ENCODE measurements at regions not wholly inside any gene's neighbourhood (a gene's known extent, or its start where the extent isn't known, plus 50 kb on each side); places are given as distances from the start of the nearest gene placed in this dataset.

GRCh38 chr1:101316256-101316655 lies 79.4 kb downstream of the S1PR1 start:
- Histone ChIP-seq H3K9ac (ENCODE audit: low read depth in 1 of 2, low read length in 2 of 2) (no peak overlapping the region), H3K9me3 (ENCODE audit: control insufficient read depth in 2 of 2, low read length in 2 of 2) (no peaks in the 10 kb centered on the region), H3K4me3 (ENCODE audit: low read length in 2 of 2) (no peak overlapping the region), H3K4me1 (ENCODE audit: control insufficient read depth in 2 of 2, insufficient read depth in 2 of 2, low read length in 2 of 2) (no peaks in the 10 kb centered on the region), H3K27ac (ENCODE audit: low read depth in 2 of 2, low read length in 2 of 2) (no peak overlapping the region), H3K36me3 (ENCODE audit: control insufficient read depth in 2 of 2, insufficient read depth in 2 of 2, low read length in 2 of 2) (no peaks in the 10 kb centered on the region), H3K27me3 (ENCODE audit: control insufficient read depth in 2 of 2, insufficient read depth in 2 of 2, low read length in 2 of 2) (peaks cover 0 to 2% of the 10 kb centered on the region in 2 donors)

DNA sequence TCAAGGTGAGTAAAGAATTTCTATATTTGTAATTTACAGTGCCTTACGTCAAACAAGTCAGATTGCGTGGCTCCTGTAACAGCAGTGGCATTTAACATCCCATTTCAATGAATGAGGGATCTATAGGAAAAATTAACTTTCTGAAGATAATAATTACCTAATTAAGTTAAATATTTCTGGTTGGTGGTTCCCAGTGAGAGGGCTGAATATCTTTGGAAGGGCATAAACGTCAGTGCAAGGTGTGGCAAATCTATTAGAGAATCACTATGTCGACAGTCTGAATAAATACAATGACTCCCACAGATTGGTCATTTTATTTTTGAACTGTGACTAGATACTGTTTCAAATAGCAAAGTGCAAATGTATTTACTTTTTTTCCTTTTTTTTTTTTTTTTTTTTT lies 80.0 kb downstream of the S1PR1 start:
- H3K9ac ChIP-seq (ENCODE audit: low read depth in 1 of 2, low read length in 2 of 2): no peak overlapping the region
- no peak overlapping the region for H3K4me3 ChIP-seq (ENCODE audit: low read length in 2 of 2)
- no peak overlapping the region for H3K27ac ChIP-seq (ENCODE audit: low read depth in 2 of 2, low read length in 2 of 2)
- H3K4me1 ChIP-seq (ENCODE audit: control insufficient read depth in 2 of 2, insufficient read depth in 2 of 2, low read length in 2 of 2): no peaks in the 10 kb centered on the region
- H3K27me3 ChIP-seq (ENCODE audit: control insufficient read depth in 2 of 2, insufficient read depth in 2 of 2, low read length in 2 of 2): no peaks in the 10 kb centered on the region
- H3K9me3 ChIP-seq (ENCODE audit: control insufficient read depth in 2 of 2, low read length in 2 of 2): no peaks in the 10 kb centered on the region
- H3K36me3 ChIP-seq (ENCODE audit: control insufficient read depth in 2 of 2, insufficient read depth in 2 of 2, low read length in 2 of 2): no peaks in the 10 kb centered on the region

DNA sequence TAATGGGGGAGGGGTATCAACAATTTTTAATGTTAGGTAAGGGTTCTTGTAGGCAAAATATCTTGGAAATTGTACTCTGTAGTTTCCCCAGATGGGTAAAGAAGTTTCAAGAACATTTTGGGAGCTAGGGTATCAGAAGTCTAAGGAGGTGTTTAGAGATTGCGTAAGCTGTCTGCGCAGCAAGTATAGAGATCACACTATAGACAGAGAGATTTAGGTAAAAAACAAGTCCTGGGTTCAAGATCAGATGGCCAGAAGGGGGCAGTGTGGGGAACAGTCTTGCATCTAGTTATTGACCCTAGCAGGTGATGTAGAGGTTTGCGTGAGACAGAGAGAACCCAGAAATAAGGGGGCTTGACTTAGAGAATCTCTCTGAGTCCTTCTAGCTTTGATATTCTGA lies 80.8 kb downstream of the S1PR1 start:
- Histone ChIP-seq H3K27me3 (ENCODE audit: control insufficient read depth in 2 of 2, insufficient read depth in 2 of 2, low read length in 2 of 2) (no peaks in the 10 kb centered on the region), H3K27ac (ENCODE audit: low read depth in 2 of 2, low read length in 2 of 2) (no peak overlapping the region), H3K4me3 (ENCODE audit: low read length in 2 of 2) (no peak overlapping the region), H3K9me3 (ENCODE audit: control insufficient read depth in 2 of 2, low read length in 2 of 2) (no peaks in the 10 kb centered on the region), H3K4me1 (ENCODE audit: control insufficient read depth in 2 of 2, insufficient read depth in 2 of 2, low read length in 2 of 2) (no peaks in the 10 kb centered on the region), H3K9ac (ENCODE audit: low read depth in 1 of 2, low read length in 2 of 2) (no peak overlapping the region), H3K36me3 (ENCODE audit: control insufficient read depth in 2 of 2, insufficient read depth in 2 of 2, low read length in 2 of 2) (no peaks in the 10 kb centered on the region)

GRCh38 chr1:101323535-101323934 lies 86.7 kb downstream of the S1PR1 start:
- Histone ChIP-seq H3K9me3 (ENCODE audit: control insufficient read depth in 2 of 2, low read length in 2 of 2) (no peaks in the 10 kb centered on the region), H3K4me3 (ENCODE audit: low read length in 2 of 2) (no peak overlapping the region), H3K27me3 (ENCODE audit: control insufficient read depth in 2 of 2, insufficient read depth in 2 of 2, low read length in 2 of 2) (no peaks in the 10 kb centered on the region), H3K36me3 (ENCODE audit: control insufficient read depth in 2 of 2, insufficient read depth in 2 of 2, low read length in 2 of 2) (no peaks in the 10 kb centered on the region), H3K27ac (ENCODE audit: low read depth in 2 of 2, low read length in 2 of 2) (no peak overlapping the region), H3K9ac (ENCODE audit: low read depth in 1 of 2, low read length in 2 of 2) (no peak overlapping the region), H3K4me1 (ENCODE audit: control insufficient read depth in 2 of 2, insufficient read depth in 2 of 2, low read length in 2 of 2) (no peaks in the 10 kb centered on the region)

DNA sequence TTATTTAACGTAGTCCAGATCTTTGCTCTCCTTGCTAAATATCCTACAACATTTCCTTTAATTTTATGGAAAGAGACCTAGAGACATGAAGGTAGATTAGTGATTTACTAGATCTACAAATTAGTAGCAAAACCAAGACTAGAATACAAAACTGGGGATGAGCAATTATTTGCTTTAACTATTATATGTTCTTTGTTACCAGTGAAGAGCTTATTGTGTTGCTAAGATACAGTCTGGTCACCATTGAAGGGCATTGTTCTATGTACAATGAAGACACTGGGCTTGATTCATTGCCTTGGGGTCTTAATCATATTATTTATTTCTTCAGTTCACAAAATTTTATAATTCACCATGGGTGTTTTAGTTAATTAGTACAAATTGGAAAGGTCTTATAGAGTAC lies 88.3 kb downstream of the S1PR1 start:
- Histone ChIP-seq H3K9ac (ENCODE audit: low read depth in 1 of 2, low read length in 2 of 2) (no peak overlapping the region), H3K27me3 (ENCODE audit: control insufficient read depth in 2 of 2, insufficient read depth in 2 of 2, low read length in 2 of 2) (no peaks in the 10 kb centered on the region), H3K9me3 (ENCODE audit: control insufficient read depth in 2 of 2, low read length in 2 of 2) (no peaks in the 10 kb centered on the region), H3K36me3 (ENCODE audit: control insufficient read depth in 2 of 2, insufficient read depth in 2 of 2, low read length in 2 of 2) (no peaks in the 10 kb centered on the region), H3K4me3 (ENCODE audit: low read length in 2 of 2) (no peak overlapping the region), H3K4me1 (ENCODE audit: control insufficient read depth in 2 of 2, insufficient read depth in 2 of 2, low read length in 2 of 2) (no peaks in the 10 kb centered on the region), H3K27ac (ENCODE audit: low read depth in 2 of 2, low read length in 2 of 2) (no peak overlapping the region)

DNA sequence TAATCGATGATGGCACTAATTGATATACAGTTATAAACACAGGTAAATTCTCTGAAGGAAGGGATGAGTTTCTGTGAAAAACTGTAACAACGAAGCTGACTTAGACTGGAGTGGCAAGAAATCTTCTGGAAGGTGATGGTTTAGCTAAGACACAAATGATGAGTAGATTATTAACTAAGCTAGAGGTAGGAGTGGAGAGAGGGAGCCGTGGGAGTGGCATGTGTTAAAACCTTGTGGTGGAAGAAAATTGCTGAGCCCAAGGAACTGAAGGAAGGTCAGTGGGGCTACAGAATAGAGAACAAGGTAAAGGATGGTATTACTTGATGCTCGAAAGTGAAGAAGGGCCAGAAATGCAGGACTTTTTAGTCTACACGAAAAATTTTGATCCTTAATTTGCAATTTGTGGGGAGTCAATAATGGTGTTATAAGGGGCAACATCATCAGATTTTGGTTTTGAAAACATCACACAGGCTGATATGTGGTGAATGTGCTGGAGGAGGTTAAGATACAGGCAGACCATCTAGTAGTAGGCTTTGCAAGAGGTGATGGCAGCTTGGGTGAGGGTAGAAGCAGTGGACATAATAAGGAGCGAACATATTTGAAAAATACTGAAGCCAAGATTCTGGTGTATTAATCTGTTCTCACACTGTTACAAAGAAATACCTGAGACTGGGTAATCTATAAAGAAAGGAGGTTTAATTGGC lies 93.8 kb downstream of the S1PR1 start:
- Histone ChIP-seq H3K27me3 (ENCODE audit: control insufficient read depth in 2 of 2, insufficient read depth in 2 of 2, low read length in 2 of 2) (no peaks in the 10 kb centered on the region), H3K9me3 (ENCODE audit: control insufficient read depth in 2 of 2, low read length in 2 of 2) (no peaks in the 10 kb centered on the region), H3K27ac (ENCODE audit: low read depth in 2 of 2, low read length in 2 of 2) (no peak overlapping the region), H3K4me1 (ENCODE audit: control insufficient read depth in 2 of 2, insufficient read depth in 2 of 2, low read length in 2 of 2) (no peaks in the 10 kb centered on the region), H3K4me3 (ENCODE audit: low read length in 2 of 2) (no peak overlapping the region), H3K36me3 (ENCODE audit: control insufficient read depth in 2 of 2, insufficient read depth in 2 of 2, low read length in 2 of 2) (no peaks in the 10 kb centered on the region), H3K9ac (ENCODE audit: low read depth in 1 of 2, low read length in 2 of 2) (no peak overlapping the region)

GRCh38 chr1:101331794-101332193 lies 95.0 kb downstream of the S1PR1 start:
- Histone ChIP-seq H3K4me1 (ENCODE audit: control insufficient read depth in 2 of 2, insufficient read depth in 2 of 2, low read length in 2 of 2) (no peaks in the 10 kb centered on the region), H3K9ac (ENCODE audit: low read depth in 1 of 2, low read length in 2 of 2) (no peak overlapping the region), H3K27me3 (ENCODE audit: control insufficient read depth in 2 of 2, insufficient read depth in 2 of 2, low read length in 2 of 2) (no peaks in the 10 kb centered on the region), H3K9me3 (ENCODE audit: control insufficient read depth in 2 of 2, low read length in 2 of 2) (no peaks in the 10 kb centered on the region), H3K27ac (ENCODE audit: low read depth in 2 of 2, low read length in 2 of 2) (no peak overlapping the region), H3K36me3 (ENCODE audit: control insufficient read depth in 2 of 2, insufficient read depth in 2 of 2, low read length in 2 of 2) (no peaks in the 10 kb centered on the region), H3K4me3 (ENCODE audit: low read length in 2 of 2) (no peak overlapping the region)

- no peak overlapping the region for H3K27ac ChIP-seq (ENCODE audit: low read depth in 2 of 2, low read length in 2 of 2)
- no peak overlapping the region for H3K4me3 ChIP-seq (ENCODE audit: low read length in 2 of 2)
- H3K9me3 ChIP-seq (ENCODE audit: control insufficient read depth in 2 of 2, low read length in 2 of 2): no peaks in the 10 kb centered on the region
Observed at GRCh38 chr1:101332633-101333032, 95.8 kb downstream of the S1PR1 start.

GRCh38 chr1:101333186-101333585 lies 96.4 kb downstream of the S1PR1 start:
- H3K9ac ChIP-seq (ENCODE audit: low read depth in 1 of 2, low read length in 2 of 2): no peak overlapping the region
- no peaks in the 10 kb centered on the region for H3K27me3 ChIP-seq (ENCODE audit: control insufficient read depth in 2 of 2, insufficient read depth in 2 of 2, low read length in 2 of 2)
- H3K4me3 ChIP-seq (ENCODE audit: low read length in 2 of 2): no peak overlapping the region
- H3K4me1 ChIP-seq (ENCODE audit: control insufficient read depth in 2 of 2, insufficient read depth in 2 of 2, low read length in 2 of 2): no peaks in the 10 kb centered on the region
- H3K27ac ChIP-seq (ENCODE audit: low read depth in 2 of 2, low read length in 2 of 2): no peak overlapping the region
- no peaks in the 10 kb centered on the region for H3K36me3 ChIP-seq (ENCODE audit: control insufficient read depth in 2 of 2, insufficient read depth in 2 of 2, low read length in 2 of 2)
- no peaks in the 10 kb centered on the region for H3K9me3 ChIP-seq (ENCODE audit: control insufficient read depth in 2 of 2, low read length in 2 of 2)

More at GRCh38 chr1:101332633-101333032, 95.8 kb downstream of the S1PR1 start:
- H3K27me3 ChIP-seq (ENCODE audit: control insufficient read depth in 2 of 2, insufficient read depth in 2 of 2, low read length in 2 of 2): no peaks in the 10 kb centered on the region
- H3K36me3 ChIP-seq (ENCODE audit: control insufficient read depth in 2 of 2, insufficient read depth in 2 of 2, low read length in 2 of 2): no peaks in the 10 kb centered on the region
- no peak overlapping the region for H3K9ac ChIP-seq (ENCODE audit: low read depth in 1 of 2, low read length in 2 of 2)
- no peaks in the 10 kb centered on the region for H3K4me1 ChIP-seq (ENCODE audit: control insufficient read depth in 2 of 2, insufficient read depth in 2 of 2, low read length in 2 of 2)

DNA sequence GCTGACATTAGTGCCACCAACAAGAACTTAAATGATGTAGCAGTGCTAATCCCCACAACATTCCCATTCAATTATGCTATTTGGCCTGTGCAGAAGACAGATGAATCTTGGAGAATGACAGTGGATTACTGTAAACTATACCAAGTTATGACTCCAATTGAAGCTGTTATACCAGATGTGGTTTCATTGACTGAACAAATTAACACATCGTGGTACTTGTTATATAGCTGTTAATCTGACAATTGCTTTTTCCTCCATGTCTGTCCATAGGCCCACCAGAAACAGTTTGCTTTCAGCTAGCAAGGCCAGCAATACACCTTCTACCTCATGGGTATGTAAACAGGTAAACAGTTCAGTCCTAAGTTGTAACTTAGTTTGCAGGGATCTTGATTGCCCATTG lies 101.1 kb downstream of the S1PR1 start:
- Histone ChIP-seq H3K36me3 (ENCODE audit: control insufficient read depth in 2 of 2, insufficient read depth in 2 of 2, low read length in 2 of 2) (no peaks in the 10 kb centered on the region), H3K4me3 (ENCODE audit: low read length in 2 of 2) (no peak overlapping the region), H3K27me3 (ENCODE audit: control insufficient read depth in 2 of 2, insufficient read depth in 2 of 2, low read length in 2 of 2) (no peaks in the 10 kb centered on the region), H3K27ac (ENCODE audit: low read depth in 2 of 2, low read length in 2 of 2) (no peak overlapping the region), H3K4me1 (ENCODE audit: control insufficient read depth in 2 of 2, insufficient read depth in 2 of 2, low read length in 2 of 2) (no peaks in the 10 kb centered on the region), H3K9me3 (ENCODE audit: control insufficient read depth in 2 of 2, low read length in 2 of 2) (no peaks in the 10 kb centered on the region), H3K9ac (ENCODE audit: low read depth in 1 of 2, low read length in 2 of 2) (no peak overlapping the region)
